ENCODE measurements at regions not wholly inside any gene's neighbourhood (a gene's known extent, or its start where the extent isn't known, plus 50 kb on each side); places are given as distances from the start of the nearest gene placed in this dataset.

DNA sequence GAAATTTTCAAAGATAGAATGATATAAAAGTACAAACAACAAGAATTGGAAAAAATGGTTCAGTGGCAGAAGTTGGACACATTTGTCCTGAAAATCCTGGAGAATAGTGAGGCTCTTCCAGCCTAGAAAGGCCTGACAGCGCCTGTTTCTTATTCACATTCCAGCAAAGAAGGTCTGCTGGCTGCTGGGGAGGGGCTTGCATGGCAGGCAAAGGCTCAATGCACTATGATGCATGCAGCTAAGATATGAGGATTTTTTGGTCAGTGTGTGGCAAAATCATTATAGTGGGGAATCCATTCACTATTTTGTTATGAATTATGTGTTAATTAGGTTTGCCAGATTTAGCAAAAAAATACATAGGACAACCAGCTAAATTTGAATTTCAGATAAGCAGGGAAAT is 243.9 kb upstream of the SLC30A5 start:
- TF ChIP-seq, protein P1, sequence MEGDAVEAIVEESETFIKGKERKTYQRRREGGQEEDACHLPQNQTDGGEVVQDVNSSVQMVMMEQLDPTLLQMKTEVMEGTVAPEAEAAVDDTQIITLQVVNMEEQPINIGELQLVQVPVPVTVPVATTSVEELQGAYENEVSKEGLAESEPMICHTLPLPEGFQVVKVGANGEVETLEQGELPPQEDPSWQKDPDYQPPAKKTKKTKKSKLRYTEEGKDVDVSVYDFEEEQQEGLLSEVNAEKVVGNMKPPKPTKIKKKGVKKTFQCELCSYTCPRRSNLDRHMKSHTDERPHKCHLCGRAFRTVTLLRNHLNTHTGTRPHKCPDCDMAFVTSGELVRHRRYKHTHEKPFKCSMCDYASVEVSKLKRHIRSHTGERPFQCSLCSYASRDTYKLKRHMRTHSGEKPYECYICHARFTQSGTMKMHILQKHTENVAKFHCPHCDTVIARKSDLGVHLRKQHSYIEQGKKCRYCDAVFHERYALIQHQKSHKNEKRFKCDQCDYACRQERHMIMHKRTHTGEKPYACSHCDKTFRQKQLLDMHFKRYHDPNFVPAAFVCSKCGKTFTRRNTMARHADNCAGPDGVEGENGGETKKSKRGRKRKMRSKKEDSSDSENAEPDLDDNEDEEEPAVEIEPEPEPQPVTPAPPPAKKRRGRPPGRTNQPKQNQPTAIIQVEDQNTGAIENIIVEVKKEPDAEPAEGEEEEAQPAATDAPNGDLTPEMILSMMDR (IDR thresholded peaks at IDR 0.05; ENCODE audit: low read length) = no peak
- no peak for TF ChIP-seq EZH2 (IDR thresholded peaks at IDR 0.05; ENCODE audit: borderline replicate concordance, low read length)
